GM21786 (cell line): ENCODE measurements at regions not wholly inside any gene's neighbourhood (a gene's known extent, or its start where the extent isn't known, plus 50 kb on each side); places are given as distances from the start of the nearest gene placed in this dataset.

ENCODE experiments used
- ATAC-seq: cut with Tn5 transposase; IDR thresholded peaks from one replicate; pipeline ENCODE4 v1.9.1; 2021; ENCODE audit not compliant: unreplicated experiment

- ATAC-seq, result no peak
These were observed 71.5 kb upstream of the PTGFR start for GRCh38 chr1:78419309-78419708.

GRCh38 chr1:78420181-78420580 lies 70.6 kb upstream of the PTGFR start:
- no peak for ATAC-seq

DNA sequence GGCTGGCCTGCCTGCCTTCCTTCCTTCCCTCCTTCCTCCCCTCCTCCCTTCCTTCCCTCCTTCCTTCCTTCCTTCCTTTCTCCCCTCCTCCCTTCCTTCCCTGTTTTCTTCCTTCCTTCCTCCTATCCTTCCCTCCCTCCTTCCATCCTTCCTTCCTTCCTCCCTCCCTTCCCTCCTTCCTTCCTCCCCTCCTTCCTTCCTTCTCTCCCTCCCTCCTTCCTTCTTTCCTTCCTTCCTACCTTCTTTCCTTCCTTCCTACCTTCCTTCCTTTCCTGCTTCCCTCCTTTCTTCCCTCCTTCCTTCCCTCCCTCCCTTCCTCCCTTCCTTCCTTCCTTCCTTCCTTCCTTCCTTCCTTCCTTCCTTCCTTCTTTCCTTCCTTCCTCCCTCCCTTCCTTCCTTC lies 70.1 kb upstream of the PTGFR start:
- ATAC-seq, result no peak

DNA sequence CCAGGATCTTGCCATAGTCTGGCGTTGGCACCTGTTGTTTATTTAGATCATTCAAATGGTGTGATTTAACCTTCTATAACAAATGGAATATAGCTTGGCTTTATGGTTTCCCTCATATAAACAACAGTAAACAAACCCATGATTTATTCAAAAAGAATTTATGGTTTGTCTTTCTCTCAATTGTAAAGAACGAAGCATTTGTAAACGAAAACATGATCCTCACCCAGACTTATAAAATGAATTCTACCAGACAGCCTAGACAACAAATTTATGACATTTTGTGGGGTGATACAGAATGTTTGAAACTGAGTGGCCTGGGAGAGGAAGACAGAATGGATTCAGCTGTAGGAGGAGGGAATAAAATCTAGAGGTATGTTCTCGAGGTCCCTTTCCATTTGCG lies 66.1 kb upstream of the PTGFR start:
- ATAC-seq, result no peak

DNA sequence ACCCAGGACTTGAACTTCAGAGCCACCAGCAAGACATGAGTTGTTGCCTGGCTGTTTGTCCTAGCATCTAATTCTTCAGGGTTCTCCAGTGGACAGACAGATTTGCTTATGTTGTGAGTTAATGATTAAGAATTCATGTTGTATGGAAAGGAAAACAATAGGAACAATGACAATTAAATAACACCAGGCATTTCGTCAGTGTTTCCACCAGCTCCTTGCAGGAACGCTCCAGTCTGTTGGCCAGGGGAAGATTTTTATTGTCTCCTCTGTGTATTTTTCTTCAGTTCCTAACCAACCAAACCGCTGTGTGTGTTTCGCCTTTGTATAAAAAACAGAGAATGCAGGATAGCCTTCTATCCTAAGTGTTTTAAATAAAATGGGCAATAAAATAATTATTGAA lies 64.4 kb upstream of the PTGFR start:
- no peak for ATAC-seq

DNA sequence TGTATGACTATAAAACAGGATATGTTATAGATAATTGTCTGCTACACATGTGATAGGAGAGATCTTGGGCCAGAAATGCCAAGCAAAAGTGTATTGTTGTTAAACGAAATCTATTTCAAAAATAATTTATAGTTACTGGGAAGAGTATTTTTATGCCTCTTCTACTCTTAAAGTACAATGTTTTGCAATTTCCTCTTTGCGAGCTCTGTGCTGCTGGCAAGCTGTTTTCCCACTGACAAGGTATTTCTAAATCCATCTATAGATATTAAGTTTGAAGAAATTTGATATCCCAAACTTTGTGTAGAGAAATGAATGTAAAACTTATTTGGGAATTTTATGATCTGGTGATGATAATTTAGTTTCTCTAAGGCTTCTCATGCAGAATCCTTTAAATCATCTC lies 63.3 kb upstream of the PTGFR start:
- no peak for ATAC-seq

DNA sequence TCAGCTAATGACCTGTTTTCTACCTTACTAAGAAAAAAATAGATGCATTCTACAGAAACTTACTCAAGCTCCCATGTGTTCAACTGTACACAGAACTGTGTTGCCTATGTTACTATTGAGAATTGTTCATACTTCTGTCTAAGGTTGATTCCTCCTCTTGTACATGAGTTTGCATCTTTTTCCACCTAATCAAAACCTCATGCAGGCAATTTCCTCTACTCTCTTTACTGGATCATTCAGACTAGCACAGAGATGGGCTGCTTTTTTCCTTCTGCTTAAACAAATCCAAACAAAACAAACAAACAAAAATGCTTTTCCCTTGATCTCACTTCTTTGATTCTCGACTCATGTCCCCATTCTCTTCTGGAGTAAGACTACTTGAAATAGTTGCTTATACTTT lies 58.8 kb upstream of the PTGFR start:
- ATAC-seq, result no peak

- no peak for ATAC-seq
These were observed 56.4 kb upstream of the PTGFR start for GRCh38 chr1:78434351-78434750.

DNA sequence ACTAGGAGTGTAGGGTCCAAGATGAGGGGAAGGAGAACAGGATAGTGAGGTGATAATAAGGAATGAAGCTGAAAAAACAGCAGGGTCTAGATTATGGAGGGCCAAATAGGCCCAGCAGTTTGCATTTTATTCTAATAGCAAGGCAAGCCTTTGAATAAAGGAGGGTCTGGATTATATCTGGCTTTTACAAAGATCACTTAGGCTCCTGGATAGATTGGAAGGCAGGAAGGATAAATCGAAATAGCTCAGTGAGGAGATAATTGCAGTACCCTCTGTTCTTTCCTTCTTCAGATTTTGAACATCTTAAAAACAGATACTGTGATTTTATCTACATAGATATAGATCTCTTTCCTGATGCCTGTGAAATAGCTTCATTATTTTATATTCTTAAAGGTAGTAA lies 53.8 kb upstream of the PTGFR start:
- no peak for ATAC-seq

- no peak for ATAC-seq
These were observed 53.4 kb upstream of the PTGFR start for GRCh38 chr1:78437396-78437795.

- no peak for ATAC-seq
These were observed 52.8 kb upstream of the PTGFR start for GRCh38 chr1:78437941-78438340.

DNA sequence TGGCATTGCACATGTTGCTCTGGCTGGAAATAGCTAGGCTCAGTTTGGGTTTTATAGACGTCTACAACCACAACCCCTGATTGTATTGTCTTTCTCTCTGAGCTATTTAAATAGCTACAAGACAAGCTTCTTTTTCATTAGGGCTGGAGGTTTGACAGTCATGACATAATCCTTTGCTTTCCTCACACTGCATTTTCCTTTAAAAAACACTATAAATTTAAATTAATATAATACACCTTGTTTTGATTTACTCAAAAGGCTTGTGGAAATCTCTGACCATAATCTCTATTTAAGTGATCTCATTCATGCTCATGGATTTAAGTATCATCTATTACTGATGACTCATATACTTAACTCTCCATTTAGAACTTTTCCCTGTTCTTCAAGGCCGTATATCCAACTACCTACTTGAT lies 50.4 kb upstream of the PTGFR start:
- ATAC-seq, result no peak
